A549 (cell line): ENCODE measurements at regions not wholly inside any gene's neighbourhood (a gene's known extent, or its start where the extent isn't known, plus 50 kb on each side); places are given as distances from the start of the nearest gene placed in this dataset.

Experiments
- BCL3 ChIP-seq: fragments of >200 bp; sonication (Bioruptor Twin); formaldehyde crosslinking; IDR thresholded peaks from 3 replicates; pipeline ENCODE4 v1.6.1; 2016
- CBX8 ChIP-seq: fragments of 200-600 bp; sonication (generic); IDR thresholded peaks from 2 replicates; pipeline ENCODE4 v1.6.1; 2016
- CTCF ChIP-seq: fragments of >200 bp; sonication (Bioruptor Twin); formaldehyde crosslinking; IDR thresholded peaks from 3 replicates; pipeline ENCODE4 v1.5.1; 2016
- EP300 ChIP-seq, 2 experiments: fragments of >200 bp; sonication (Bioruptor Twin); formaldehyde crosslinking; IDR thresholded peaks; 2 replicates in 1 of 2; 3 replicates in 1 of 2; pipeline ENCODE4 v1.6.1; 2016 to 2017
- FOSL2 ChIP-seq, 2 experiments: fragments of 450-650 bp in 1 of 2; fragments of >200 bp in 1 of 2; sonication (Bioruptor Twin) in 1 of 2; formaldehyde crosslinking; IDR thresholded peaks; 2 replicates each; pipeline versions ENCODE4 v1.5.0 to v1.6.1; 2016 to 2020; ENCODE audit warnings: mild to moderate bottlenecking in 1 of 2, moderate library complexity in 1 of 2
- HDAC2 ChIP-seq: fragments of 200-600 bp; sonication (generic); IDR thresholded peaks from 2 replicates; pipeline ENCODE4 v1.6.1; 2016
- MAFK ChIP-seq: fragments of 450-650 bp; IDR thresholded peaks from 2 replicates; pipeline ENCODE4 v1.6.1; 2014; ENCODE audit not compliant: partially characterized antibody
- POLR2A ChIP-seq: IDR thresholded peaks from 2 replicates; pipeline ENCODE4 v1.6.1; 2012; ENCODE audit warnings: mild to moderate bottlenecking, low read length
- POLR2AphosphoS2 ChIP-seq: conservative IDR thresholded peaks from 2 replicates; pipeline ENCODE4 v1.6.1; 2012; ENCODE audit warnings: low read length, improper control_type of control experiment, inconsistent platforms
- REST ChIP-seq: fragments of 200-600 bp; sonication (generic); IDR thresholded peaks from 2 replicates; pipeline ENCODE4 v1.6.1; 2016; ENCODE audit warnings: antibody characterized with exemption, mild to moderate bottlenecking, moderate library complexity
- SREBF2 ChIP-seq: fragments of 450-650 bp; IDR thresholded peaks from 2 replicates; pipeline ENCODE4 v1.6.1; 2014; ENCODE audit warnings: mild to moderate bottlenecking, moderate library complexity
- ZFP36 ChIP-seq: fragments of 450-650 bp; IDR thresholded peaks from 2 replicates; pipeline ENCODE4 v1.6.1; 2014; ENCODE audit warnings: borderline replicate concordance; ENCODE audit not compliant: partially characterized antibody

- TF ChIP-seq CTCF (no peak), SREBF2 (no peak), EP300 (IDR thresholded peaks at IDR 0.05) (no peak), POLR2A (no peak), REST (no peak), ZFP36 (no peak), HDAC2 (no peak), POLR2AphosphoS2 (no peak), BCL3 (no peak), MAFK (no peak), CBX8 (no peak), FOSL2 (IDR thresholded peaks at IDR 0.05) (no peak), FOSL2 (CRISPR knock-in tag; IDR thresholded peaks at IDR 0.05) (no peak)
These were observed 247.2 kb upstream of the MTMR8 start for GRCh38 chrX:64642482-64642881.
